GM21825 (cell line): ENCODE measurements at regions not wholly inside any gene's neighbourhood (a gene's known extent, or its start where the extent isn't known, plus 50 kb on each side); places are given as distances from the start of the nearest gene placed in this dataset.
A peak's percentile ranks its signal among the peaks of the same experiment; 100 is the strongest.
"Not testable (repeated sequence)": the region's sequence is repeated elsewhere in the genome, so short reads cannot be mapped to it uniquely, and the experiment has no call there.

Experiments
- ATAC-seq: cut with Tn5 transposase; IDR thresholded peaks from one replicate; pipeline ENCODE4 v1.9.1; 2021; ENCODE audit warnings: mild to moderate bottlenecking, moderate library complexity; ENCODE audit not compliant: unreplicated experiment

DNA sequence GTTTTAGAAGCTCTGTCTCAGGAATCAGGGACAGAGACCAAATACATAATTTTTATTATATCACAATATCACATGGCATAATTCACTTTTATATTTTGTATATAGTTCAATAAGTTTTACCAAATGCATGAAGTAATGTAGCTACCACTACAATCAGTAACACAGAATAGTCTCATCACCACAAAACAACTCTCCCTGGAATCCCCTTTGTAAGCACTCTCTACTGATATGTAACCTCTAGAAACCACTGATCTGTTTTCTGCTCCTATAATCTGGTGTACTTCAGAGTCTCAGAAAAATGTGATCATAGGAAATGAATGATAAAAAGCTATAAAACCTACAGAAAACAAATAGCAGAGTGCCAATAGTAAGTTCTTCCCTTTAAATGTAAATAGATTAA is 1465.9 kb downstream of the SPATA31A7 start:
- not testable (repeated sequence) for ATAC-seq

GRCh38 chr9:62662733-62663507 is 1473.1 kb downstream of the SPATA31A7 start:
- not testable (repeated sequence) for ATAC-seq

DNA sequence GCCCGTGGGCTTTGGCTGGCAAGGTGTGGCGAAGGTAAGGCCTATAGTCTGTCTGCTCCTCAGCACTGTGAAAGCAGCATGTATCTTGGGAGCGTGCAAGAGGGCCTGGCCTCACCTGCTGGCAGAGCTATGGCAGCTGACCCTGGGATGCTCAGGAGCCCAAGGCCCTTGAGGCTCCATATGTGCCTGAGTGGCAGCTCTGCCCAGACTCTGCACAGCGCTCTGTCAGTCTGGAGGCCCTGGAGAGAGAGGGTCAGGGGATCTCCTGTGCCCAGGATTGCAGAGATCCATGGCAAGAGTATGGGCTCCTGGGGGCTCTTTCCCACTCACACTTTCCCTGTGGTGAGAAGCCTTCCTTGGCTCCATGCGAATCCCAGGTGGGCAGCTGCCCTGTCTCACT is 1473.7 kb downstream of the SPATA31A7 start:
- ATAC-seq: not testable (repeated sequence)

DNA sequence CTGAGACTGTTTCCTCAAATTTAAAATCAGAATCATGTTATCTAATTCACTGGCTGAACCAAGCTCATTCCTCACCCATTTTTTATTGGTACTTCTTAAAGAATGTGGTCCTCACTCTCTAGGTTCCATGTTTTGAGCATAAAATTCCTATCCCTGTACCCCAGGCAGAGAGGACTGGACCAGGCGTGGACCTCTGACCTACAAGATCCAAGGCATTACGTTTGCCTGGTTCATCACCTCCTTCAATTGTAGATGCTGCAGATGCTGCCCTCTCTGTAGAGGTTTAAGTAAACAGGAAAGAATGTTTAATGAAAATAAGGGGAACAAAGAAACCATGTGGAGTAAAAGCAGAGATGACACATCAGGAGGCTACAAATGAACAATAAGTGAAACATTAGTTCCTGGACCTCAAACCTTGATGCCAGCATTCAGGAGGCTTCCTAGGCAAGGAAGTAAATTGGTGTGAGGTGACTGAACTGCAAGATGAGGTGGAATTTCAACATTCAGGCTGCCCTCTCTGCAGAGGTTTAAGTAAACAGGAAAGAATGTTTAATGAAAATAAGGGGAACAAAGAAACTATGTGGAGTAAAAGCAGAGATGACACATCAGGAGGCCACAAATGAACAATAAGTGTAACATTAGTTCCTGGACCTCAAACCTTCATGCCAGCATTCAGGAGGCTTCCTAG is 1477.4 kb downstream of the SPATA31A7 start:
- not testable (repeated sequence) for ATAC-seq

GRCh38 chr9:62677016-62677415 is 1487.2 kb downstream of the SPATA31A7 start:
- ATAC-seq: not testable (repeated sequence)

DNA sequence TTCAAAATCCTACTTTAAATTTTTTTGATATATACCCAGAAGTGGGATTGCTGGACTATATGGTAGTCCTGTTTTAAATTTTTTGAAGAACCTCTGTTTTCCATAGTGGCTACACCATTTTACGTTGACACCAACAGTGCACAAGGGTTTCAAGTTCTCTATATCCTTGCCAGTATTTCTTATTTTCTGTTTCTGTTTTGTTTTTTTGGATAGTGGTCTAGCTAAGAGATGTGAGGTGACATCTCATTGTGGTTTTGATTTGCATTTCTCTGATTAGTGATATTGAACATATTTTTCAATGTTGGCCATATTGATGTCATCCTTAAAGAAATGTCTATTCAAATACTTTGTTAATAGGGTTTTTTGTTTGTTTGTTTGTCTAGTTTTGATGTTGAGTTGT is 1488.5 kb downstream of the SPATA31A7 start:
- peak; percentile 60 for ATAC-seq

DNA sequence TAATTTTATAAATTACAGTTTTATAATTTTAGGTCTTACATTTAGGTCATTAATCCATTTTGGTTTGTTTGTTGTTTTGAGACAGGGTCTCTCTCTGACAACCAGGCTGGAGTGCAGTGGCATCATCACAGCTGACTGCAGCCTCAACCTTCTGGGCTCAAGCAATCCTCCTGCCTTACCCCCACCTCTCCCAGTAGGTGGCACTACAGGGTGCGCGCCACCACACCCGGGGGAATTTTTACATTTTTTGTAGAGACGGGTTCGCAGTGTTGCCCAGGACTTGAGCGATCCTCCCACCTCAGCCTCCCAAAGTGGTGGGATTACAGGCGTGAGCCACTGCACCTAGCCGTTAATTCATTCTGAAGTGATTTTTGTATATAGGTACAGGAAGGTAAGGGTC is 1489.2 kb downstream of the SPATA31A7 start:
- ATAC-seq: not testable (repeated sequence)

DNA sequence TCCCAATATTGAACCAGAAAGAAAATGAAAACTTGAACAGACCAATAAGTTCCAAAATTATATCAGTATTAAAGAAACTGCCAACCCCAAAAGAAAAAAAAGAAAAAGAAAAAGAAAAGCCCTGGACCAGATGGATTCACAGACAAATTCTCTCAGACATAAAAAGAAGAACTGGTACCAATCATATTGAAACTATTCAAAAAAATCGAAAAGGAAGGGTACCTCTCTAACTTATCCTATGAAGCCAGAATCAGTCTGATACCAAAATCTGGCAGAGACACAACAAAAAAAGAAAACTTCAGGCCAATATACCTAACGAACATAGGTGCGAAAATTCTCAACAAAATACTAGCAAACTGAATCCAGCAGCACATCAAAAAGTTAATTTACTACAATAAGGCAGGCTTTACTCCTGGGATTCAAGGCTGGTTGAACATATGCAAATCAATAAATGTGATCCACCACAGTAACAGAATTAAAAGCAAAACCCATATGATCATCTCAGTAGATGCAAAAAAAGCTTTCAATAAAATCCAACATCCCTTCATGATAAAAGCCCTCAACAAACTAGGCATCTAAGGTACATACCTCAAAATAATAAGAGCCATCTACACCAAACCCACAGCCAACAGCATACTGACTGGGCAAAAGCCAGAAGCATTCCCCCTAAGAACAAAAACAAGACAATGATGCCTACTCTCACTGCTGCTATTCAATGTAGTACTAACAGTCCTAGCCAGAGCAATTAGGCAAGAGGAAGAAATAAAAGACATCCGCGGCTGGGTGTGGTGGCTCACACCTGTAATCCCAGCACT is 1495.2 kb downstream of the SPATA31A7 start:
- peak; percentile 72 for ATAC-seq

- not testable (repeated sequence) for ATAC-seq
These were observed 1496.5 kb downstream of the SPATA31A7 start for GRCh38 chr9:62686313-62686712.

GRCh38 chr9:62693019-62693418 is 1503.2 kb downstream of the SPATA31A7 start:
- ATAC-seq: not testable (repeated sequence)

DNA sequence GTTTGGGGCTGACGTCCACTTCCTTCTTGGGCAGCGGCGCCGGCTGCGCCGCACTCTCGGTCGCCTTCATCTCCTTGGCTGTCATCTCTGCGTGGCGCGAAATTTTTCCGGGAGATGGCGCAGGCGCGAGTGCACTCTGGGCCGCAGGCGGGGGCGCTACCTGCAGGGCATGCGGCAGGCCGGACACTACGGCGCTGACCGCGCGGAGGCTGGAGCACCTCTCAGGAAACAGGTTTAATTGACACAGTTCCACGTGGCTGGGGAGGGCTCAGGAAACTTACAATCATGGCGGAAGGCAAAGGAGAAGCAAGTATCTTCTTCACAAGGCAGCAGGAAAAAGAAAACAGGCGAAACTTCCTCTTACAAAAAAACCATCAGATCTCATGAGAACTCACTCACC is 1521.5 kb downstream of the SPATA31A7 start:
- ATAC-seq: not testable (repeated sequence)

GRCh38 chr9:62725580-62725979 is 1535.7 kb downstream of the SPATA31A7 start:
- not testable (repeated sequence) for ATAC-seq

DNA sequence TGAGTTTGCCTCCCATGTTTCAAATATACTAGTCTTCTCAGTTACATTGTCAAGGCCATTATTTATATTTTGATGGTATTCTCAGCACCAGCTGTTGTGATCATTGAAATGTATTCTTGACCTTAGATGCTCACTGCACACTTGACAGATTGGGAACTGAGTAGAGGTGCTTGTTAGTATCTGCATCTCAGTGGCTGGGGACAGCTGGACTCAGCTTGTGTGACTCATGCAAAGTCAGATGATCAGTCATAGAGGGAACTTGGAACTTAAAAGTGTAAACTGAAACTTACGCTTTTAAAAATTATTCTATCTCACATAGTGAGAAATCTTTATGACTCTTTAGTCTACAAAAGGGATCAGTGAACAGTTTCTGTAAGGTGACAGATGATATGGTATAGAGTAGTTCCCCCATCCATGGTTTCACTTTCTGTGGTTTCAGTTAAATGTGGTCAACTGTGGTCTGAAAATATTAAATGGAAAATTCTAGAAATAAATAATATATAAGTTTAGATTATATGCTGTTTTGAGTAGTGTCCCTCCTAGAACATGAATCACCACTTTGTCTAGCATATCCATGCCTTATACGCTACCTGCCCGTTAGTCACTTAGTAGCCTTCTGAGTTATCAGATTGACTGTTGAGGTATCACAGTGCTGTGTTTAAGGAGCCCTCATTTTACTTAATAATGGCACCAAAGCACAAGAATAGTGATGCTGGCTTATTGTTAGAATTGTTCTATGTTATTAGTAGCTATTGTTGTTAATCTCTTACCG is 1540.6 kb downstream of the SPATA31A7 start:
- peak; percentile 97 for ATAC-seq

GRCh38 chr9:62731015-62731414 is 1541.2 kb downstream of the SPATA31A7 start:
- not testable (repeated sequence) for ATAC-seq

GRCh38 chr9:62737004-62737606 is 1547.3 kb downstream of the SPATA31A7 start:
- not testable (repeated sequence) for ATAC-seq

- ATAC-seq: not testable (repeated sequence)
These were observed 1548.1 kb downstream of the SPATA31A7 start for GRCh38 chr9:62737915-62738314.

DNA sequence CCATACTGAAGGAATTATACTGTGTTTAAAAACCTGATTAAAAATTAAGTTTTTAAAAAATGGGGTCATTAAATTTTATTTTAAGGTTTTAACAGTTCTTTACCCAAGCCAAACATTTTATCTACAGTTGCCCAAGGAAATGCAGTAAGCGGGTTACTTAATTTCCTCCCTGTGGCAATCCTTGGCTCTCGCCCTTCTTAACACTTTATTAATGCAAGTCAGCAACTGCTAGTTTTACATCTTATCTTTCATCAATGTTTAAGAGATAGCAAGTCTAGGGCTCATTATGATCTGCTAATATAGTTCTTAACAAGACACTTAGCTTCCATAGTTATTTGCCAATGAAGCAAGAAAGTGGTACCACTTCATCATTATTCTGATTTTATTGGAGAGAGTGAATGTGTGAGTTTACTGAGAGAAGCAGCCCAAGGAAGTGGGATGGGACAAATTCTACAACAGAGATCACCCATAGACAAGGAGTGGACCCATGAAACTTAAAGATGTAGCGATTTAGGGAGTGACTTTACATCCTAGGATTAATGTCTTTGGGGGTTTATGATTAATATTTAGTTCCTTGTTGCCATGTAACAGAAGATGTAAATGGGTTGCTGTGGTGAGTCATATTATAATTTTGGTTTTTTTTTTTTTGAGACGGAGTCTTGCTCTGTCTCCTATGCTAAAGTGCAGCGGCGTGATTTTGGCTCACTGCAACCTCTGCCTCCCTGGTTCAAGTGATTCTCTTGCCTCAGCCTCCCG is 1556.1 kb downstream of the SPATA31A7 start:
- not testable (repeated sequence) for ATAC-seq
